ENCODE measurements at regions not wholly inside any gene's neighbourhood (a gene's known extent, or its start where the extent isn't known, plus 50 kb on each side); places are given as distances from the start of the nearest gene placed in this dataset.

DNA sequence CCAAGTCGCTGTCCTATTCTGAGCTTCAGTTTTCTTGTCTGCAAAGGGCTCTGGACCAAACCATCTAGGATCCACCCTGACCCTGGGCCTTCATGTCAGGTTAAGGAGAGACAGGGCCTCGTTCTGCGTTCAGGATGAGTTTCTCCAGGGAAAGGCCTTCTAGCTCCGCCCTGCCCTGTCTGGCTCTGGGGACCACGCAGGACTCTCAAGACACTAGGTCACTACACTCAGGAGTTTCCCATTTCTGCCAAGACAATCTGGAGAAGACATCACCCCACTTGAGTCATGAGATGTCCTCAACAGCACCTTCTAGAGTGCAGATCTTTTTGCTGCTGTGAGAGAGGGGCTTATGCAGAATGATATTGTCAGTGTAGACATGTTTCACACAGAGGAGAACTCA is 53.2 kb upstream of the KCNMB1 start:
- Histone ChIP-seq H3K4me1 (ENCODE audit: control insufficient read depth in 1 of 2, insufficient read depth in 2 of 2, low read length in 2 of 2) (no peaks in the 10 kb centered on the region), H3K9me3 (replicated peaks in 1 of 2; ENCODE audit: control insufficient read depth in 1 of 2, insufficient read depth in 1 of 2, low read length in 2 of 2) (no peaks in the 10 kb centered on the region), H3K79me2 (ENCODE audit: insufficient read depth, low read length) (no peaks in the 10 kb centered on the region), H3K4me2 (replicated peaks; ENCODE audit: extremely low read depth, low read length, poor library complexity, severe bottlenecking) (no peak overlapping the region), H3K4me3 (replicated peaks in 1 of 3; ENCODE audit: low read depth in 2 of 3, low read length in 3 of 3) (no peak overlapping the region), H2AFZ (ENCODE audit: insufficient read depth, low read depth, low read length, poor library complexity, severe bottlenecking) (no peak overlapping the region), H3K27me3 (ENCODE audit: control insufficient read depth in 2 of 2, insufficient read depth in 2 of 2, low read length in 2 of 2) (no peaks in the 10 kb centered on the region), H3K27ac (ENCODE audit: low read depth in 1 of 2, low read length in 2 of 2) (no peak overlapping the region), H3K36me3 (replicated peaks in 1 of 2; ENCODE audit: control insufficient read depth in 1 of 2, insufficient read depth in 2 of 2, low read length in 2 of 2) (no peaks in the 10 kb centered on the region), H4K20me1 (ENCODE audit: insufficient read depth, low read length) (no peaks in the 10 kb centered on the region), H3K9ac (ENCODE audit: insufficient read depth, low read length, poor library complexity, severe bottlenecking) (no peak overlapping the region)
- Mint-ChIP-seq H3K9me3 (peaks cover 0 to 5% (median 2%) of the 10 kb centered on the region in 7 donors), H3K27me3 (ENCODE audit: low read depth in 3 of 3) (peaks cover 0 to 5% (median 0%) of the 10 kb centered on the region in 3 donors), H3K36me3 (no peaks in the 10 kb centered on the region), H3K4me3 (no peak overlapping the region), H3K27ac (no peak overlapping the region), H3K4me1 (peaks cover 5% of the 10 kb centered on the region)
- 87% methylated on average over 5 of the region's 5 CpGs for WGBS (ENCODE audit: insufficient coverage)
- intact Hi-C loops (cut with micrococcal nuclease) = loop anchor here in 1 of 2 donors (5.0 kb wide), 1 partner anchor 95 kb away; no protein-coding TSS in a partner anchor
- TF ChIP-seq, protein P1, sequence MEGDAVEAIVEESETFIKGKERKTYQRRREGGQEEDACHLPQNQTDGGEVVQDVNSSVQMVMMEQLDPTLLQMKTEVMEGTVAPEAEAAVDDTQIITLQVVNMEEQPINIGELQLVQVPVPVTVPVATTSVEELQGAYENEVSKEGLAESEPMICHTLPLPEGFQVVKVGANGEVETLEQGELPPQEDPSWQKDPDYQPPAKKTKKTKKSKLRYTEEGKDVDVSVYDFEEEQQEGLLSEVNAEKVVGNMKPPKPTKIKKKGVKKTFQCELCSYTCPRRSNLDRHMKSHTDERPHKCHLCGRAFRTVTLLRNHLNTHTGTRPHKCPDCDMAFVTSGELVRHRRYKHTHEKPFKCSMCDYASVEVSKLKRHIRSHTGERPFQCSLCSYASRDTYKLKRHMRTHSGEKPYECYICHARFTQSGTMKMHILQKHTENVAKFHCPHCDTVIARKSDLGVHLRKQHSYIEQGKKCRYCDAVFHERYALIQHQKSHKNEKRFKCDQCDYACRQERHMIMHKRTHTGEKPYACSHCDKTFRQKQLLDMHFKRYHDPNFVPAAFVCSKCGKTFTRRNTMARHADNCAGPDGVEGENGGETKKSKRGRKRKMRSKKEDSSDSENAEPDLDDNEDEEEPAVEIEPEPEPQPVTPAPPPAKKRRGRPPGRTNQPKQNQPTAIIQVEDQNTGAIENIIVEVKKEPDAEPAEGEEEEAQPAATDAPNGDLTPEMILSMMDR (IDR thresholded peaks at IDR 0.05) = no peak
- no peak for DNase-seq

DNA sequence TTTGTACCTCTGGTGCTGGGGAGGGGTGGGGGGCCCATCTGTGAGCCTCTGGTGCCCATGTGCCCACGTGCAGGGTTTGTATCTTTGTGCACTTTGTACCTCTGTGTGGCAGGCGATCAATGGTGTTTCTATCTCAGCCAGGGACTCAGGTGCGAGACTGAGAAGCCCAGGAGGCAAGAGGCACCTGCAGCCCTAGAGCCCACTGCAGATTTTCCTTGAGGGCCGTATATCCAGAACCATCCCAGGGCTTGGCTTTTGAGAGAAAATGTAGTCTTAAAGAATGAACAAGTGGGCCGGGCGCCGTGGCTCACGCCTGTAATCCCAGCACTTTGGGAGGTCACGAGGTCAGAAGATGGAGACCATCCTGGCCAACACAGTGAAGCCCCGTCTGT is 52.2 kb upstream of the KCNMB1 start:
- no peaks in the 10 kb centered on the region for H3K27me3 ChIP-seq (ENCODE audit: control insufficient read depth in 2 of 2, insufficient read depth in 2 of 2, low read length in 2 of 2)
- TF ChIP-seq, protein P1 (IDR thresholded peaks at IDR 0.05) = no peak
- H3K9me3 Mint-ChIP-seq = no peaks in the 10 kb centered on the region
- WGBS (ENCODE audit: insufficient coverage) = 98% methylated on average over 8 of the region's 10 CpGs
- H3K4me3 Mint-ChIP-seq = no peak overlapping the region
- H3K27ac ChIP-seq (ENCODE audit: low read depth in 1 of 2, low read length in 2 of 2) = no peak overlapping the region
- intact Hi-C loops (cut with micrococcal nuclease) = loop anchor here in 1 of 2 donors (5.0 kb wide), 1 partner anchor 96 kb away; no protein-coding TSS in a partner anchor
- no peaks in the 10 kb centered on the region for H3K79me2 ChIP-seq (ENCODE audit: insufficient read depth, low read length)
- no peaks in the 10 kb centered on the region for H3K36me3 Mint-ChIP-seq
- no peak overlapping the region for H2AFZ ChIP-seq (ENCODE audit: insufficient read depth, low read depth, low read length, poor library complexity, severe bottlenecking)
- no peak for DNase-seq
- no peak overlapping the region for H3K27ac Mint-ChIP-seq
- no peaks in the 10 kb centered on the region for H3K9me3 ChIP-seq (replicated peaks in 1 of 2; ENCODE audit: control insufficient read depth in 1 of 2, insufficient read depth in 1 of 2, low read length in 2 of 2)
- no peaks in the 10 kb centered on the region for H3K36me3 ChIP-seq (replicated peaks in 1 of 2; ENCODE audit: control insufficient read depth in 1 of 2, insufficient read depth in 2 of 2, low read length in 2 of 2)
- H3K27me3 Mint-ChIP-seq (ENCODE audit: low read depth in 3 of 3) = peaks cover 0 to 8% (median 0%) of the 10 kb centered on the region in 3 donors
- H4K20me1 ChIP-seq (ENCODE audit: insufficient read depth, low read length) = no peaks in the 10 kb centered on the region
- H3K9ac ChIP-seq (ENCODE audit: insufficient read depth, low read length, poor library complexity, severe bottlenecking) = no peak overlapping the region
- no peaks in the 10 kb centered on the region for H3K4me1 ChIP-seq (ENCODE audit: control insufficient read depth in 1 of 2, insufficient read depth in 2 of 2, low read length in 2 of 2)
- H3K4me2 ChIP-seq (replicated peaks; ENCODE audit: extremely low read depth, low read length, poor library complexity, severe bottlenecking) = no peak overlapping the region
- H3K4me1 Mint-ChIP-seq = peaks cover 5% of the 10 kb centered on the region
- H3K4me3 ChIP-seq (replicated peaks in 1 of 3; ENCODE audit: low read depth in 2 of 3, low read length in 3 of 3) = no peak overlapping the region

All from CD14-positive monocyte (primary cell).